K562 (cell line): ENCODE measurements at regions not wholly inside any gene's neighbourhood (a gene's known extent, or its start where the extent isn't known, plus 50 kb on each side); places are given as distances from the start of the nearest gene placed in this dataset.

Experiments used
- ATF7 ChIP-seq: fragments of 450-650 bp; IDR thresholded peaks from 2 replicates; pipeline ENCODE4 v1.7.1; 2014; ENCODE audit warnings: mild to moderate bottlenecking, moderate library complexity
- CBX8 ChIP-seq: fragments of 200-600 bp; sonication (generic); IDR thresholded peaks from 2 replicates; pipeline ENCODE4 v1.6.1; 2012; ENCODE audit warnings: borderline replicate concordance, mixed run types, low read depth, mild to moderate bottlenecking, moderate library complexity, mixed read lengths, low read length, control low read depth, inconsistent platforms; ENCODE audit not compliant: poor library complexity, severe bottlenecking; ENCODE audit errors: extremely low read depth
- NR2C2 ChIP-seq, 2 experiments: fragments of 200-800 bp in 1 of 2; sonication (Bioruptor generic) in 1 of 2; sonication (generic) in 1 of 2; formaldehyde crosslinking in 1 of 2; IDR thresholded peaks; 2 replicates each; pipeline versions ENCODE4 v1.6.1 to v1.8.0; 2016 to 2022; ENCODE audit warnings: mild to moderate bottlenecking in 1 of 2, missing compliant biosample characterization in 1 of 2, missing genetic modification characterization in 1 of 2, missing genetic modification reagents in 1 of 2
- SRSF9 ChIP-seq: fragments of 200-400 bp; formaldehyde crosslinking; IDR thresholded peaks from 2 replicates; pipeline ENCODE4 v1.6.1; 2017; ENCODE audit warnings: low read depth, low read length, borderline replicate concordance
- ZNF175 ChIP-seq: fragments of 200-800 bp; sonication (Bioruptor generic); IDR thresholded peaks from 2 replicates; pipeline ENCODE4 v1.6.1; 2016; ENCODE audit warnings: low read depth, mild to moderate bottlenecking, missing genetic modification characterization, missing compliant biosample characterization
- ZNF717 ChIP-seq: fragments of 250-450 bp; sonication (Bioruptor Pico); IDR thresholded peaks from 2 replicates; pipeline ENCODE4 v1.5.0; 2021
- TF ChIP-seq, protein P1 (sequence below): sonication (generic); formaldehyde crosslinking; IDR thresholded peaks from 2 replicates; pipeline ENCODE4 v1.8.0; 2022; ENCODE audit warnings: missing genetic modification reagents, mild to moderate bottlenecking, moderate library complexity, borderline replicate concordance
- TF ChIP-seq, protein P2 (sequence below), 2 experiments: fragments of 450-650 bp in 1 of 2; sonication (generic) in 1 of 2; formaldehyde crosslinking in 1 of 2; IDR thresholded peaks; 2 replicates each; pipeline versions ENCODE4 v1.7.1 to v1.9.0; 2016 to 2022; ENCODE audit warnings: inconsistent platforms in 1 of 2, mild to moderate bottlenecking in 1 of 2, missing genetic modification reagents in 1 of 2
- TF ChIP-seq, protein P3 (sequence below): IDR thresholded peaks from 2 replicates; pipeline ENCODE4 v1.6.1; 2014; ENCODE audit warnings: antibody characterized with exemption
- TF ChIP-seq, protein P4 (sequence below): fragments of 250-450 bp; sonication (Bioruptor Pico); IDR thresholded peaks from 2 replicates; pipeline ENCODE4 v1.4.0; 2020; ENCODE audit warnings: mild to moderate bottlenecking, moderate library complexity, borderline replicate concordance

DNA sequence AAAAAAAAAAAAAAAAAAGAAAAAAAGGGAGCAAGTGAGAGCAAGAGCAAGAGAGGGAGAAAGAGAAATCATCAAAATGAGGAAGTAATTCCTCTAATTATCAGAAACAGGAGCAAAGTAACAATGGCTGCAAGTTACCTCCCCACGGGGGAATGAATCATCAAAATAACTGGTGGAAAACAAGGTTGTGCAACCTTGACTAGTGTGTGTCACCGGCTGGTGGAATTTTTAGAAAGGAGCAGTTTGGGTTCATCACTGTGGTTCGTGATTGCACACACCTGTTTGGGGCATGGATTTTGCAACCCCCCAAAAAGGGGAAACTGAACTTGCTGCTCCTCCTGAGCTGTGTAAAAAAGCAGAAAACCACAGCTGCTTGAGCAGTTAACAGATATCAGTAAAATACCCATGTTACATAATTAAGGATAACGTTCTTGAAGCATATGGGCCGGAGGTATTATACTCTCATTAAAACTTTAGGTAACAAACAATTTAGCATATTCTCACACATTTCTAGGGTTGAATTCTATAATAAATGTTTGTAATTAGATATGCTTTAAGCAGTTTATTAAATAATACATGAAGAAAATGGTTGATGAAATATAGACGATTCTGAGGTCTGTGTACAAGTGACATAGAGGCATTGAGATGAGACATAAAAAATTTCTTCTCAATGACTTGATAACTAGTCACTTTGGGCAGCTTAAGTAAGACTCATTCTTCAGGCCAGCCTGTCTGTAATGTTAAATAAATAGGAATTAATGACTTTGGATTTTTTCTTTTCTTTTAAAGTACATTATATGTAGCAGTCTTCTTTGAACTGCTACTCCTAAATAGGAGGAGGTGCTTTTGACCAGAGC is 184.2 kb upstream of the ZEB2 start (continued):
- TF ChIP-seq, protein P1, sequence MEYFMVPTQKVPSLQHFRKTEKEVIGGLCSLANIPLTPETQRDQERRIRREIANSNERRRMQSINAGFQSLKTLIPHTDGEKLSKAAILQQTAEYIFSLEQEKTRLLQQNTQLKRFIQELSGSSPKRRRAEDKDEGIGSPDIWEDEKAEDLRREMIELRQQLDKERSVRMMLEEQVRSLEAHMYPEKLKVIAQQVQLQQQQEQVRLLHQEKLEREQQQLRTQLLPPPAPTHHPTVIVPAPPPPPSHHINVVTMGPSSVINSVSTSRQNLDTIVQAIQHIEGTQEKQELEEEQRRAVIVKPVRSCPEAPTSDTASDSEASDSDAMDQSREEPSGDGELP (CRISPR knock-in tag) = no peak
- TF ChIP-seq CBX8 (no peak), ATF7 (peak; percentile 72; the same call in 1 of the 2 replicates), ZNF717 (no peak), NR2C2 (CRISPR knock-in tag; IDR thresholded peaks at IDR 0.05) (no peak), NR2C2 (tag; IDR thresholded peaks at IDR 0.05) (peak; percentile 38; the same call in 1 of the 2 replicates), SRSF9 (no peak), ZNF175 (CRISPR knock-in tag) (0 out of 2 replicates have a peak, but pooled peaks have one; percentile 38)
- TF ChIP-seq, protein P2, sequence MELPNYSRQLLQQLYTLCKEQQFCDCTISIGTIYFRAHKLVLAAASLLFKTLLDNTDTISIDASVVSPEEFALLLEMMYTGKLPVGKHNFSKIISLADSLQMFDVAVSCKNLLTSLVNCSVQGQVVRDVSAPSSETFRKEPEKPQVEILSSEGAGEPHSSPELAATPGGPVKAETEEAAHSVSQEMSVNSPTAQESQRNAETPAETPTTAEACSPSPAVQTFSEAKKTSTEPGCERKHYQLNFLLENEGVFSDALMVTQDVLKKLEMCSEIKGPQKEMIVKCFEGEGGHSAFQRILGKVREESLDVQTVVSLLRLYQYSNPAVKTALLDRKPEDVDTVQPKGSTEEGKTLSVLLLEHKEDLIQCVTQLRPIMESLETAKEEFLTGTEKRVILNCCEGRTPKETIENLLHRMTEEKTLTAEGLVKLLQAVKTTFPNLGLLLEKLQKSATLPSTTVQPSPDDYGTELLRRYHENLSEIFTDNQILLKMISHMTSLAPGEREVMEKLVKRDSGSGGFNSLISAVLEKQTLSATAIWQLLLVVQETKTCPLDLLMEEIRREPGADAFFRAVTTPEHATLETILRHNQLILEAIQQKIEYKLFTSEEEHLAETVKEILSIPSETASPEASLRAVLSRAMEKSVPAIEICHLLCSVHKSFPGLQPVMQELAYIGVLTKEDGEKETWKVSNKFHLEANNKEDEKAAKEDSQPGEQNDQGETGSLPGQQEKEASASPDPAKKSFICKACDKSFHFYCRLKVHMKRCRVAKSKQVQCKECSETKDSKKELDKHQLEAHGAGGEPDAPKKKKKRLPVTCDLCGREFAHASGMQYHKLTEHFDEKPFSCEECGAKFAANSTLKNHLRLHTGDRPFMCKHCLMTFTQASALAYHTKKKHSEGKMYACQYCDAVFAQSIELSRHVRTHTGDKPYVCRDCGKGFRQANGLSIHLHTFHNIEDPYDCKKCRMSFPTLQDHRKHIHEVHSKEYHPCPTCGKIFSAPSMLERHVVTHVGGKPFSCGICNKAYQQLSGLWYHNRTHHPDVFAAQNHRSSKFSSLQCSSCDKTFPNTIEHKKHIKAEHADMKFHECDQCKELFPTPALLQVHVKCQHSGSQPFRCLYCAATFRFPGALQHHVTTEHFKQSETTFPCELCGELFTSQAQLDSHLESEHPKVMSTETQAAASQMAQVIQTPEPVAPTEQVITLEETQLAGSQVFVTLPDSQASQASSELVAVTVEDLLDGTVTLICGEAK (IDR thresholded peaks at IDR 0.05) = peak; percentile 40; the same call in 1 of the 2 replicates
- TF ChIP-seq, protein P2 (CRISPR knock-in tag; IDR thresholded peaks at IDR 0.05) = no peak
- TF ChIP-seq, protein P3, sequence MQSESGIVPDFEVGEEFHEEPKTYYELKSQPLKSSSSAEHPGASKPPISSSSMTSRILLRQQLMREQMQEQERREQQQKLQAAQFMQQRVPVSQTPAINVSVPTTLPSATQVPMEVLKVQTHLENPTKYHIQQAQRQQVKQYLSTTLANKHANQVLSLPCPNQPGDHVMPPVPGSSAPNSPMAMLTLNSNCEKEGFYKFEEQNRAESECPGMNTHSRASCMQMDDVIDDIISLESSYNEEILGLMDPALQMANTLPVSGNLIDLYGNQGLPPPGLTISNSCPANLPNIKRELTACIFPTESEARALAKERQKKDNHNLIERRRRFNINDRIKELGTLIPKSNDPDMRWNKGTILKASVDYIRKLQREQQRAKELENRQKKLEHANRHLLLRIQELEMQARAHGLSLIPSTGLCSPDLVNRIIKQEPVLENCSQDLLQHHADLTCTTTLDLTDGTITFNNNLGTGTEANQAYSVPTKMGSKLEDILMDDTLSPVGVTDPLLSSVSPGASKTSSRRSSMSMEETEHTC = peak; percentile 54; the same call in 1 of the 2 replicates
- TF ChIP-seq, protein P4, sequence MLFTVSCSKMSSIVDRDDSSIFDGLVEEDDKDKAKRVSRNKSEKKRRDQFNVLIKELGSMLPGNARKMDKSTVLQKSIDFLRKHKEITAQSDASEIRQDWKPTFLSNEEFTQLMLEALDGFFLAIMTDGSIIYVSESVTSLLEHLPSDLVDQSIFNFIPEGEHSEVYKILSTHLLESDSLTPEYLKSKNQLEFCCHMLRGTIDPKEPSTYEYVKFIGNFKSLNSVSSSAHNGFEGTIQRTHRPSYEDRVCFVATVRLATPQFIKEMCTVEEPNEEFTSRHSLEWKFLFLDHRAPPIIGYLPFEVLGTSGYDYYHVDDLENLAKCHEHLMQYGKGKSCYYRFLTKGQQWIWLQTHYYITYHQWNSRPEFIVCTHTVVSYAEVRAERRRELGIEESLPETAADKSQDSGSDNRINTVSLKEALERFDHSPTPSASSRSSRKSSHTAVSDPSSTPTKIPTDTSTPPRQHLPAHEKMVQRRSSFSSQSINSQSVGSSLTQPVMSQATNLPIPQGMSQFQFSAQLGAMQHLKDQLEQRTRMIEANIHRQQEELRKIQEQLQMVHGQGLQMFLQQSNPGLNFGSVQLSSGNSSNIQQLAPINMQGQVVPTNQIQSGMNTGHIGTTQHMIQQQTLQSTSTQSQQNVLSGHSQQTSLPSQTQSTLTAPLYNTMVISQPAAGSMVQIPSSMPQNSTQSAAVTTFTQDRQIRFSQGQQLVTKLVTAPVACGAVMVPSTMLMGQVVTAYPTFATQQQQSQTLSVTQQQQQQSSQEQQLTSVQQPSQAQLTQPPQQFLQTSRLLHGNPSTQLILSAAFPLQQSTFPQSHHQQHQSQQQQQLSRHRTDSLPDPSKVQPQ (CRISPR knock-in tag) = no peak
